Occipital lobe (tissue), 1 donor: ENCODE measurements at regions not wholly inside any gene's neighbourhood (a gene's known extent, or its start where the extent isn't known, plus 50 kb on each side); places are given as distances from the start of the nearest gene placed in this dataset.
"Not testable (repeated sequence)": the region's sequence is repeated elsewhere in the genome, so short reads cannot be mapped to it uniquely, and the experiment has no call there.

Source experiments
- DNase-seq: peaks from one replicate; lab custom pipeline; 2025; lab: John Stamatoyannopoulos, UW

GRCh38 chrY:12448561-12448960 lies 252.5 kb upstream of the USP9Y start:
- DNase-seq: not testable (repeated sequence)

GRCh38 chrY:12453318-12453717 lies 247.7 kb upstream of the USP9Y start:
- not testable (repeated sequence) for DNase-seq

GRCh38 chrY:12459965-12460364 lies 241.1 kb upstream of the USP9Y start:
- DNase-seq: no peak

- no peak for DNase-seq
Measured at GRCh38 chrY:12464155-12464554, 236.9 kb upstream of the USP9Y start.

GRCh38 chrY:12465706-12466105 lies 235.3 kb upstream of the USP9Y start:
- no peak for DNase-seq

- DNase-seq: no peak
Measured at GRCh38 chrY:12469081-12469480, 231.9 kb upstream of the USP9Y start.

GRCh38 chrY:12474472-12474871 lies 226.6 kb upstream of the USP9Y start:
- DNase-seq: no peak

GRCh38 chrY:12479382-12479781 lies 221.6 kb upstream of the USP9Y start:
- no peak for DNase-seq

- DNase-seq: no peak
Measured at GRCh38 chrY:12483394-12483793, 217.6 kb upstream of the USP9Y start.

- DNase-seq: no peak
Measured at GRCh38 chrY:12490558-12491209, 210.3 kb upstream of the USP9Y start.

- no peak for DNase-seq
Measured at GRCh38 chrY:12492218-12492617, 208.8 kb upstream of the USP9Y start.

- no peak for DNase-seq
Measured at GRCh38 chrY:12496007-12496406, 205.0 kb upstream of the USP9Y start.

- DNase-seq: no peak
Measured at GRCh38 chrY:12500096-12500495, 200.9 kb upstream of the USP9Y start.

GRCh38 chrY:12504028-12504427 lies 197.0 kb upstream of the USP9Y start:
- not testable (repeated sequence) for DNase-seq

GRCh38 chrY:12517338-12517737 lies 183.7 kb upstream of the USP9Y start:
- no peak for DNase-seq

- no peak for DNase-seq
Measured at GRCh38 chrY:12525206-12525605, 175.8 kb upstream of the USP9Y start.

GRCh38 chrY:12526362-12527063 lies 174.5 kb upstream of the USP9Y start:
- no peak for DNase-seq

- DNase-seq: no peak
Measured at GRCh38 chrY:12537226-12537854, 163.7 kb upstream of the USP9Y start.

- DNase-seq: peak; percentile 3
Measured at GRCh38 chrY:12546746-12547420, 154.1 kb upstream of the USP9Y start.

- DNase-seq: no peak
Measured at GRCh38 chrY:12552471-12553283, 148.4 kb upstream of the USP9Y start.

GRCh38 chrY:12553909-12554308 lies 147.1 kb upstream of the USP9Y start:
- DNase-seq: no peak
